Neural crest cell (in vitro differentiated cells): ENCODE measurements at regions not wholly inside any gene's neighbourhood (a gene's known extent, or its start where the extent isn't known, plus 50 kb on each side); places are given as distances from the start of the nearest gene placed in this dataset.

Experiments
- DNase-seq: peaks from one replicate; pipeline ENCODE4 v3.0.0; 2021; ENCODE audit warnings: low read depth, mixed read lengths, low spot score
- H3K27ac Mint-ChIP-seq: one replicate; pipeline ENCODE4 v1.8.0; 2021; ENCODE audit warnings: mild to moderate bottlenecking, mixed read lengths; ENCODE audit not compliant: unreplicated experiment
- H3K27me3 Mint-ChIP-seq: 2 replicates; pipeline ENCODE4 v1.8.0; 2021; ENCODE audit warnings: low read depth, mild to moderate bottlenecking, mixed read lengths
- H3K36me3 Mint-ChIP-seq: 2 replicates; pipeline ENCODE4 v1.8.0; 2021; ENCODE audit warnings: low read depth, mild to moderate bottlenecking, mixed read lengths
- H3K4me1 Mint-ChIP-seq: 2 replicates; pipeline ENCODE4 v1.8.0; 2021; ENCODE audit warnings: mixed read lengths
- H3K4me3 Mint-ChIP-seq: one replicate; pipeline ENCODE4 v1.8.0; 2021; ENCODE audit warnings: mild to moderate bottlenecking, mixed read lengths
- H3K9me3 Mint-ChIP-seq: 2 replicates; pipeline ENCODE4 v1.8.0; 2021; ENCODE audit warnings: mixed read lengths
- TF ChIP-seq, protein P1 (sequence below): fragments of 200-600 bp; sonication (generic); conservative IDR thresholded peaks from 2 replicates; pipeline ENCODE4 v1.5.0; 2021; ENCODE audit warnings: antibody characterized with exemption, mild to moderate bottlenecking

DNA sequence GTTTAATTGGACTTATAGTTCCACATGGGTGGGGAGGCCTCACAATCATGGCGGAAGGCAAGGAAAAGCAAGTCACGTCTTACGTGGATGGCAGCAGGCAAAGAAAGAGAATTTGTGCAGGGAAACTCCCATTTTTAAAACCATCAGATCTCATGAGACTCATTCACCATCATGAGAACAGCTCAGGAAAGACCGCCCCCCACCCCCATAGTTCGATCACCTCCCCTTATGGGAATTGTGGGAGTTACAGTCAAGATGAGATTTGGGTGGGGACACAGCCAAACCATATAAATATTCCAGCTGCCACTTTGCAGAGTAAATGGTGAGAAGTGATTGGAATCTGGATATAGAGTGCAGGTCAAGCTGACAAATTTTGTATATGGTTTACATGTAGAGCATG is 187.4 kb downstream of the ARL4C start:
- Mint-ChIP-seq H3K9me3 (peaks cover 5% of the 10 kb centered on the region), H3K4me1 (peaks cover 11% of the 10 kb centered on the region), H3K36me3 (no peaks in the 10 kb centered on the region), H3K27me3 (no peaks in the 10 kb centered on the region), H3K4me3 (no peak overlapping the region), H3K27ac (no peak overlapping the region)
- DNase-seq, result no peak
- TF ChIP-seq, protein P1, sequence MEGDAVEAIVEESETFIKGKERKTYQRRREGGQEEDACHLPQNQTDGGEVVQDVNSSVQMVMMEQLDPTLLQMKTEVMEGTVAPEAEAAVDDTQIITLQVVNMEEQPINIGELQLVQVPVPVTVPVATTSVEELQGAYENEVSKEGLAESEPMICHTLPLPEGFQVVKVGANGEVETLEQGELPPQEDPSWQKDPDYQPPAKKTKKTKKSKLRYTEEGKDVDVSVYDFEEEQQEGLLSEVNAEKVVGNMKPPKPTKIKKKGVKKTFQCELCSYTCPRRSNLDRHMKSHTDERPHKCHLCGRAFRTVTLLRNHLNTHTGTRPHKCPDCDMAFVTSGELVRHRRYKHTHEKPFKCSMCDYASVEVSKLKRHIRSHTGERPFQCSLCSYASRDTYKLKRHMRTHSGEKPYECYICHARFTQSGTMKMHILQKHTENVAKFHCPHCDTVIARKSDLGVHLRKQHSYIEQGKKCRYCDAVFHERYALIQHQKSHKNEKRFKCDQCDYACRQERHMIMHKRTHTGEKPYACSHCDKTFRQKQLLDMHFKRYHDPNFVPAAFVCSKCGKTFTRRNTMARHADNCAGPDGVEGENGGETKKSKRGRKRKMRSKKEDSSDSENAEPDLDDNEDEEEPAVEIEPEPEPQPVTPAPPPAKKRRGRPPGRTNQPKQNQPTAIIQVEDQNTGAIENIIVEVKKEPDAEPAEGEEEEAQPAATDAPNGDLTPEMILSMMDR, result no peak

DNA sequence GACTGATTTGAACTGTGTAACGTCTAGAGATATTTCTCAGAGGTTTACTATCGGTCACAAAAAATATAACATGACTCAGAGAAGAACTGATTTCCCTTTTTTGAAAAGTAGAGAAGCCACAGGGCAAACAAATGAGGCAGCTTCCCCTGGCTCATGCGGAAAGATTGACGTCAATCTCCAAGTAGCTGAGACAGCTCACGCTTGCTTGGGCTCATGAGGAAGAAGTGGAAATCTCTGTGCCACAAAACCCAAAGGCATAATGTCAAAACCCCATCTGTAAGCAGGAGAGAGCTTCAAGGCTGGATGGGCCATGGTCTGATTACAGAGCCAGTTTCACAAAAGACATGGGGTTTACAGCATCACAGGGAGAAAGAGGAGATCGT is 188.1 kb downstream of the ARL4C start:
- Mint-ChIP-seq H3K27me3 (no peaks in the 10 kb centered on the region), H3K27ac (no peak overlapping the region), H3K4me3 (no peak overlapping the region), H3K36me3 (no peaks in the 10 kb centered on the region), H3K4me1 (peaks cover 14% of the 10 kb centered on the region), H3K9me3 (peaks cover 5% of the 10 kb centered on the region)
- no peak for DNase-seq
- TF ChIP-seq, protein P1, result no peak

DNA sequence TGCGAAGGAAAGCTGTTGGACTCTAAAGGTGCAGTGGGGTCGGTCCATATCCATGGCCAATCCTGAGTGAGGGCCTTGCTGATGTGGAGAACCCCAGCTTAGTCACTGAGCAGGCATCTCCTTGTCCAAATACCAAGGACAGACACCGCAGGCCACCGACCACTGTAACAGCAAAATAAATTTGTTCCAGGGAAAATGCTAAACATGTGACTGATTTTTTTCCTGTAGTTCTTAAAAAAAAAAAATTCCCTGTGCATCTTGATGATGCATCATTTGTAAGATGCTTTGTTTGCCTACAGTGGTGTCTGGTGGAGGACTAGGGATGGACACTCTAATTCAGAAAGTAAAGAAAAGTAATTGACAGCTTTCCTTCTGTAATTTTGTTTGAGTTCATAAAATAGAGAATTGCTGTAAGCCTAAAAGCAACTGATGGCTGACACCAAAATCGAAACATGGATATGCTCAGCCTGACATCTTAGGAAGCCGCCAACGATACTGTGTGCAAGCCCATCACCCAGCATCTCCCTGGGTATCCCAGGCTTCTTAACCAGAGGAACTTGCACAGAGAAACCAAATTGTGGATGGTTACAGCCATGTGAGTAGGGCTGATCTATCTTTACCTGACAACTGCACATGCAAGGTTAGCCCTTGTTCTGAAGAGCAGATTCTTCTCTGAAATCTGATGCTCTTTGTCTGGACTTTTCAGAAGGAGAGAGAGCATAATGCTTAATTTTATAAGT is 188.6 kb downstream of the ARL4C start:
- H3K27me3 Mint-ChIP-seq, result no peaks in the 10 kb centered on the region
- TF ChIP-seq, protein P1, result no peak
- no peak for DNase-seq
- peaks cover 5% of the 10 kb centered on the region for H3K9me3 Mint-ChIP-seq
- H3K27ac Mint-ChIP-seq, result no peak overlapping the region
- H3K4me1 Mint-ChIP-seq, result peaks cover 14% of the 10 kb centered on the region
- H3K4me3 Mint-ChIP-seq, result no peak overlapping the region
- no peaks in the 10 kb centered on the region for H3K36me3 Mint-ChIP-seq

DNA sequence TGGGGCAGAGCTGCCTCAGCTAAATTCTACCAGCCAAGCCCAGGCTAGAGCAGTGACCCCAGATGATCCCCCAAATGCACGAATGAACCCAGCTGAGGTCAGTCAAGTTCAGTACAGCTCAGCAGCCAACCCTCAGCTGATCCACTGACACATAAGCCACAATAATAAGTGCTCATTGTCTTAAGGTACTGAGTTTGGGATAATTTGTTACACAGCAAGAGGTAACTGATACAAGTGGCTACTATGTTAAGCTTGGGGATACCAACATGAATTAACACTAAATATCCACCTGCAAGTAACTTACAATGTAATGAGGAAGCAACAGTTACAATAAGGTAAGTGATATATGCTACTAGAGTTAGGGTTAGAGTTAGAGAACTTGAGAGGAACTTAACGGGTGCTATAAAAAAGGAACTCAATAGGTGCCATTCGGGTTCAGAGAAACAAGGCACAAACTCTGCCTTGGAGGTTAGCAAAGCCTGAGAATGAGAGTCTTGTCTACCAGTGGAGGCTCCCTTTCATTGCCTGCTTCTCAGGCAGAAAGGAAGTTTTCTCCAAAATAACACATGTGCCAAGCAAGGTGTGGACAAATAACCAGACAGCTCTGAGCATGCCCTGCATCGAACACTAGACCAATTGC is 189.4 kb downstream of the ARL4C start:
- Mint-ChIP-seq H3K4me3 (no peak overlapping the region), H3K9me3 (peaks cover 5% of the 10 kb centered on the region), H3K27me3 (no peaks in the 10 kb centered on the region), H3K36me3 (no peaks in the 10 kb centered on the region), H3K27ac (no peak overlapping the region), H3K4me1 (peaks cover 14% of the 10 kb centered on the region)
- DNase-seq, result no peak
- TF ChIP-seq, protein P1, result no peak

DNA sequence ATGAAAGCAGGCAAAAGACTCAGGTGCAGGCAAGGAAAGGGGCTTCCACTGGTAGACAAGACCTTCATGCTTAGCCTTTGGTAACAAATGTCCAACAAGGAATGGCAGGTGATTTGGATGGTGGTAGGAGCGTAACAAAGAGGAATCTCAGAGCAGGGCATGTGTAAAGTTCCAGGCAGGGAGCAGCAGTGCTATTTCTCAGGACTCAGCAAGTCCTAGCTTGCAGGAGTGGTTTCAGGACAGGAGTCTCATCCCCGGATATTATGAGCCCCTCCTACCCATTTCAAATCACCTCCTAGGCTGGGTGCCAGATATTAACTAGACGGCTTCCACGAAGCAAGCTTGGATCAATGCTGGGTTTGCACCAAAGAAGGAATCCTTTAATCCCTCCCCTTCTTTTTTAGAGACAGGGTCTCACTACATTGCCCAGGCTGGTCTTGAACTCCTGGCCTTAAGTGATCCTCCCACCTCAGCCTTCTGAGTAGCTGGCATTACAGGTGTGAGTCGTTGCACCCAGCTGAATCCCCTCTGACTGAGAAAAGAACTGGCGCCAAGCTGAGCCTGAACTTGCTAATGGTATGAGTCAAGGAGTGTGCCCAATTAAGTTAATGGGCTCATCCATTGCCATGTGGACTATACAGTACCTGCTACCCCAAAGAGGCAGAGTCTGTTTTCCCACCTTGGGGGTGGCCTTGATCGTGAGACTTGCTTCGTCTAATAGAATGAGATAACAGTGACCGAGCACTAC is 190.3 kb downstream of the ARL4C start:
- Mint-ChIP-seq H3K36me3 (no peaks in the 10 kb centered on the region), H3K27me3 (no peaks in the 10 kb centered on the region), H3K4me1 (peaks cover 14% of the 10 kb centered on the region), H3K27ac (no peak overlapping the region), H3K4me3 (no peak overlapping the region), H3K9me3 (peaks cover 5% of the 10 kb centered on the region)
- DNase-seq, result no peak
- TF ChIP-seq, protein P1, result no peak
